ENCODE measurements at regions not wholly inside any gene's neighbourhood (a gene's known extent, or its start where the extent isn't known, plus 50 kb on each side); places are given as distances from the start of the nearest gene placed in this dataset.

GRCh38 chr12:125372085-125372484 is 306.9 kb downstream of the AACS start:
- no peak overlapping the region for H3K4me3 ChIP-seq (replicated peaks; ENCODE audit: low read depth, low read length)
- no peaks in the 10 kb centered on the region; the same call in 1 of the 2 replicates for H3K27me3 ChIP-seq (replicated peaks; ENCODE audit: control insufficient read depth, insufficient read depth, low read length)
- no peak for TF ChIP-seq CTCF (IDR thresholded peaks at IDR 0.05; ENCODE audit: insufficient read depth, low read length, poor library complexity, severe bottlenecking)

DNA sequence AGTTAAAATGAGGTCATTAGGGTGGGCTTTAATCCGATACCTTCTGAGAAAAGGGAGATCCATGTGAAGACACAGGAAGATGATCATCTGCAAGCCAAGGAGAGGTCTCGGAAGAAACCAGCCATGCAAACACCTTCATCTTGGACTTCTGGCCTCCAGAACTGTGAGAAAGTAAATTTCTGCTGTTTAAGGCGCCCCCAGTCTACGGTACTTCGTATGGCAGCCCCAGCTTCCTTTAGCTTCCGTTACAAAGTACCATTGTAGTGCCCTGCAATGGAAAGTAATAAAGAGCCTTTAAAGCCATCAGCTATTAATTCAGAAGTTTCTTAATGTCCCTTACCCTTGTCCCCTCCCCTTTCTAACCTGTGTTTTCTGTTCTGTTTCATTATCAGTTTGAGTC is 308.1 kb downstream of the AACS start:
- no peak for TF ChIP-seq CTCF (IDR thresholded peaks at IDR 0.05; ENCODE audit: insufficient read depth, low read length, poor library complexity, severe bottlenecking)
- Histone ChIP-seq H3K27me3 (replicated peaks; ENCODE audit: control insufficient read depth, insufficient read depth, low read length) (no peaks in the 10 kb centered on the region; the same call in 1 of the 2 replicates), H3K4me3 (replicated peaks; ENCODE audit: low read depth, low read length) (no peak overlapping the region), H3K36me3 (ENCODE audit: control insufficient read depth, insufficient read depth, low read length) (no peaks in the 10 kb centered on the region)
- DNase-seq (ENCODE audit: extremely low read depth, insufficient read length), result no peak

More at GRCh38 chr12:125372085-125372484, 306.9 kb downstream of the AACS start:
- no peak for DNase-seq (ENCODE audit: extremely low read depth, insufficient read length)
- H3K36me3 ChIP-seq (ENCODE audit: control insufficient read depth, insufficient read depth, low read length), result no peaks in the 10 kb centered on the region

GRCh38 chr12:125376422-125376821 is 311.2 kb downstream of the AACS start:
- Histone ChIP-seq H3K27me3 (replicated peaks; ENCODE audit: control insufficient read depth, insufficient read depth, low read length) (no peaks in the 10 kb centered on the region; the same call in 1 of the 2 replicates), H3K36me3 (ENCODE audit: control insufficient read depth, insufficient read depth, low read length) (no peaks in the 10 kb centered on the region), H3K4me3 (replicated peaks; ENCODE audit: low read depth, low read length) (no peak overlapping the region)
- DNase-seq (ENCODE audit: extremely low read depth, insufficient read length), result no peak
- TF ChIP-seq CTCF (IDR thresholded peaks at IDR 0.05; ENCODE audit: insufficient read depth, low read length, poor library complexity, severe bottlenecking), result no peak

GRCh38 chr12:125377093-125377492 is 311.9 kb downstream of the AACS start:
- DNase-seq (ENCODE audit: extremely low read depth, insufficient read length), result no peak
- H3K4me3 ChIP-seq (replicated peaks; ENCODE audit: low read depth, low read length), result no peak overlapping the region
- TF ChIP-seq CTCF (IDR thresholded peaks at IDR 0.05; ENCODE audit: insufficient read depth, low read length, poor library complexity, severe bottlenecking), result no peak
- H3K27me3 ChIP-seq (replicated peaks; ENCODE audit: control insufficient read depth, insufficient read depth, low read length), result no peaks in the 10 kb centered on the region; the same call in 1 of the 2 replicates
- H3K36me3 ChIP-seq (ENCODE audit: control insufficient read depth, insufficient read depth, low read length), result no peaks in the 10 kb centered on the region

- TF ChIP-seq CTCF (IDR thresholded peaks at IDR 0.05; ENCODE audit: insufficient read depth, low read length, poor library complexity, severe bottlenecking), result no peak
- no peak for DNase-seq (ENCODE audit: extremely low read depth, insufficient read length)
Observed at GRCh38 chr12:125381373-125381772, 316.1 kb downstream of the AACS start.

DNA sequence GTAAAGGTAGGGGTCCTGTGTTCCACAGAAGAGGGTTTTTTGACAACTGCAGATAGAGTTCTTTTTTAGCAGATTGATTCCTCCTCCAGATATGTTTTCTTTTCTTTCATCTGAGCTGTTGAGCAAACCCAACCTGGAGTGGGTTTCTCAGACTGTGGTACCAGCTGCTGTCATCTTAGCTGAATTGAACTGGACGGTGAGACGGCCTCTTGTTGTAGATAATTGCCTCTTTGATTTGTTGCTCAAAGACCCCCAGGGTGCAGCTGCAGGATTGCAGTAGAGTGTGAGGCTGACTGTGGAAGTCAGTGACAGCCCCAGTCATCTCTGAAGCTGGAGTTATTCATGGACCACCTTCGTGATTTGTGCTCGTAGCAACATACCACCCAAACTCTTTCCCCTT is 317.7 kb downstream of the AACS start:
- H3K27me3 ChIP-seq (replicated peaks; ENCODE audit: control insufficient read depth, insufficient read depth, low read length), result no peaks in the 10 kb centered on the region; the same call in 1 of the 2 replicates
- no peaks in the 10 kb centered on the region for H3K36me3 ChIP-seq (ENCODE audit: control insufficient read depth, insufficient read depth, low read length)
- no peak overlapping the region for H3K4me3 ChIP-seq (replicated peaks; ENCODE audit: low read depth, low read length)
- no peak for TF ChIP-seq CTCF (IDR thresholded peaks at IDR 0.05; ENCODE audit: insufficient read depth, low read length, poor library complexity, severe bottlenecking)
- DNase-seq (ENCODE audit: extremely low read depth, insufficient read length), result no peak

More at GRCh38 chr12:125381373-125381772, 316.1 kb downstream of the AACS start:
- Histone ChIP-seq H3K27me3 (replicated peaks; ENCODE audit: control insufficient read depth, insufficient read depth, low read length) (no peaks in the 10 kb centered on the region; the same call in 1 of the 2 replicates), H3K4me3 (replicated peaks; ENCODE audit: low read depth, low read length) (no peak overlapping the region), H3K36me3 (ENCODE audit: control insufficient read depth, insufficient read depth, low read length) (no peaks in the 10 kb centered on the region)

Measured in GM06990 (cell line).